HG02885 (cell line): ENCODE measurements at regions not wholly inside any gene's neighbourhood (a gene's known extent, or its start where the extent isn't known, plus 50 kb on each side); places are given as distances from the start of the nearest gene placed in this dataset.
"Not testable (repeated sequence)": the region's sequence is repeated elsewhere in the genome, so short reads cannot be mapped to it uniquely, and the experiment has no call there.

Source experiments
- ATAC-seq: cut with Tn5 transposase; IDR thresholded peaks from one replicate; pipeline ENCODE4 v1.9.1; 2021; ENCODE audit warnings: mild to moderate bottlenecking; ENCODE audit not compliant: unreplicated experiment, poor library complexity

- ATAC-seq = not testable (repeated sequence)
Measured at GRCh38 chr2:66632882-66633281, 198.0 kb downstream of the MEIS1 start.

- no peak for ATAC-seq
Measured at GRCh38 chr2:66633631-66634030, 198.7 kb downstream of the MEIS1 start.

GRCh38 chr2:66634784-66635183 is 199.9 kb downstream of the MEIS1 start:
- no peak for ATAC-seq

- ATAC-seq = no peak
Measured at GRCh38 chr2:66641685-66642084, 206.8 kb downstream of the MEIS1 start.

- ATAC-seq = not testable (repeated sequence)
Measured at GRCh38 chr2:66648081-66648480, 213.2 kb downstream of the MEIS1 start.

GRCh38 chr2:66649006-66649405 is 214.1 kb downstream of the MEIS1 start:
- no peak for ATAC-seq

- ATAC-seq = no peak
Measured at GRCh38 chr2:66651295-66651694, 216.4 kb downstream of the MEIS1 start.

GRCh38 chr2:66660804-66661203 is 225.9 kb downstream of the MEIS1 start:
- no peak for ATAC-seq

GRCh38 chr2:66661253-66662173 is 226.6 kb downstream of the MEIS1 start:
- ATAC-seq = no peak

- no peak for ATAC-seq
Measured at GRCh38 chr2:66665124-66665984, 230.4 kb downstream of the MEIS1 start.

GRCh38 chr2:66667301-66667700 is 232.4 kb downstream of the MEIS1 start:
- no peak for ATAC-seq

- ATAC-seq = no peak
Measured at GRCh38 chr2:66673286-66673685, 238.4 kb downstream of the MEIS1 start.

- ATAC-seq = no peak
Measured at GRCh38 chr2:66674087-66674486, 239.2 kb downstream of the MEIS1 start.

GRCh38 chr2:66675591-66675990 is 240.7 kb downstream of the MEIS1 start:
- ATAC-seq = no peak

GRCh38 chr2:66679442-66679841 is 244.5 kb downstream of the MEIS1 start:
- ATAC-seq = no peak

- no peak for ATAC-seq
Measured at GRCh38 chr2:66682476-66682875, 247.6 kb downstream of the MEIS1 start.

- no peak for ATAC-seq
Measured at GRCh38 chr2:66683064-66683463, 248.1 kb downstream of the MEIS1 start.

GRCh38 chr2:66683599-66683998 is 248.7 kb downstream of the MEIS1 start:
- no peak for ATAC-seq

GRCh38 chr2:66684289-66684688 is 249.4 kb downstream of the MEIS1 start:
- no peak for ATAC-seq

- no peak for ATAC-seq
Measured at GRCh38 chr2:66686755-66687154, 251.8 kb downstream of the MEIS1 start.

GRCh38 chr2:66688951-66689350 is 254.0 kb downstream of the MEIS1 start:
- ATAC-seq = no peak
